HG03565 (cell line): ENCODE measurements at regions not wholly inside any gene's neighbourhood (a gene's known extent, or its start where the extent isn't known, plus 50 kb on each side); places are given as distances from the start of the nearest gene placed in this dataset.
A peak's percentile ranks its signal among the peaks of the same experiment; 100 is the strongest.
"Not testable (repeated sequence)": the region's sequence is repeated elsewhere in the genome, so short reads cannot be mapped to it uniquely, and the experiment has no call there.

Experiments used
- ATAC-seq: cut with Tn5 transposase; IDR thresholded peaks from one replicate; pipeline ENCODE4 v1.9.1; 2021; ENCODE audit warnings: mild to moderate bottlenecking, moderate library complexity; ENCODE audit not compliant: unreplicated experiment

DNA sequence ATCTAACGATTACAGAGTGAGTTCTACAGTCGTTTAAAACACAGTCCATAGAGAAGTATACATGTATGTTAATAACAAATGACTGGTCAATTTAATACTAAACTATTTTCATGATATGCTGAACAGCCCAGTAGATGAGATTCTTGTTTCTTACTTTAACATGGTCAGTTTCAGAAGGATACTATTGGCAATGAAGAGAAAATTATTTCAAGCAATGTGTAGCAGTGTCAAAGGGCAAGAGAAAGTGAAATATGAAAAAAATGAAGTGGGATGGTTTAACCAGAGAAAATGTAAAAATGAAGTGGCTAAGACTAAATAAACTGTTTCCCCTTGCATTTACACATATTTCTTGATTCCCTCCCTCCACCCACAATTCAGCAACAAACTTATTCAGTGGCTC lies 192.1 kb upstream of the TTC14 start:
- ATAC-seq = no peak

- no peak for ATAC-seq
Measured at GRCh38 chr3:180414157-180414556, 187.8 kb upstream of the TTC14 start.

- no peak for ATAC-seq
Measured at GRCh38 chr3:180416111-180416594, 185.8 kb upstream of the TTC14 start.

GRCh38 chr3:180417241-180417640 lies 184.7 kb upstream of the TTC14 start:
- ATAC-seq = no peak

DNA sequence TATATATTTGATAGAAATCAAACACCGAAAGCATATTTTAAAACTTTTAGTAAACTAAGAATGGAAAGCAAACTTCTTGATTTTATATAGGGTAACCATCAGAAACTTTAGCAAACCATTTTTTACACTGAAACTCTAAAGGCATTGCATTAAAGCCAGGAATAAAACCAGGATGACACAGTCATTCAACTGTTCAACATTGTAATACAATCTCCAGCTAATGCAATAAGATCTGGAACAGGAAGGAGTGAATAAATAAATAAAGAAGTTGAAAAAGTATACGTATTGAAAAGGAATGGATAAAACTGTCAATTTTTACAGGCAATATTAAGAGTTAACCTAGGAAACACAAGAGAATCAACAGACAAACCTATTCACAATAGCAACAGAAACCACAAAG lies 181.9 kb upstream of the TTC14 start:
- no peak for ATAC-seq

DNA sequence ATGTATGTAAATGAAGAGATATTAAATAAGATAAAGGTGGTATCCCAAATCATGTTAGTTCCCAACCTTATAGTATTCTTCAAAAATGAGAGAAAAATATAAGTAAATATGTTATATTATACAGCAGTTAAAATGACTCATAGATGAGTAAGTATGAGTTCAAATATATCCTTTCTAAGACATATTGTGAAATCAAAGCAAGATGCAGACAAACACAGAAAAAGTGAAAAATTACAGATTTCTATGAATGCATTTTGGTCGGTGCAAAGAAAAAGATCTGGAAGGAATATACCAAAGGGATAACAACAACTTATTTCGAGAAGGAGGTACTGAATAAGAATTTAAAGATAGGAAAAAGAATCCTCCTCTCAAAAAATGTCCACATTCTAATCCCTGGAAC lies 181.2 kb upstream of the TTC14 start:
- no peak for ATAC-seq

- no peak for ATAC-seq
Measured at GRCh38 chr3:180421221-180421620, 180.7 kb upstream of the TTC14 start.

DNA sequence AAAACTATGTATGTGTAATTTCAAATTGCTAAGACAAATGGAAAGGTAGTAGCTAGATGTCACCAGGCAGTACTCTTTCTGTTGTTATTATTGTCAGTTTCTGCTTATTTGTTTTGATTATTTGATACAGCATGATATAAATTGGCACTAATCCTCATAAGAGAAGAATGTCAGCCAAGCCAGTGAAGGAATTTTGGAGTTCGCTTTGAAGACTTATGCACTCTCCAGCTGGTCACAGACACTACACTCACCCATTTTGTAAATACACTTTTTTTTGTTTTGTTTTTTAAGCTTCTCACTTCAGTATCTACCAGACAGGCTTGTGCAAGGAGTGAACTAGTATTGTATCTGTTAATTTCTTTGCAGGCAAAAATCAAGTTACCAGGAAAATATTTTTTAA lies 180.2 kb upstream of the TTC14 start:
- no peak for ATAC-seq

DNA sequence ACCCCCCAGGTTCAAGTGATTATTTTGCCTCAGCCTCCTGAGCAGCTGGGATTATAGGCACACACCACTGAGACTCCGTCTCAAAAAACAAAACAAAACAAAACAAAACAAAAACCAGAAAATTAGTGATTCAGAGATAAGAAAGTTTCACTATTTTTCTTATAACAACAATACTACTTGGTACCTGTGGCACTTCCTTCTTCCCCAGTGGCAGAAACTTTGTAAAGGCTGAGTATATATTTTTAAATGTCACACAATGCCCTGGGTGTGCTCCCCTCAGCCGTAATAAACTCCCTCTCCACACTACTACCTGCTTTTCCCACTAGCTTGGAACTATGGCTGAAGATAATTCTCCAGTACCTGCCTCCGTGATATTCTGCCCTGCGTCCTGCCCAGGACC lies 177.7 kb upstream of the TTC14 start:
- not testable (repeated sequence) for ATAC-seq

- ATAC-seq = no peak
Measured at GRCh38 chr3:180430896-180431295, 171.1 kb upstream of the TTC14 start.

DNA sequence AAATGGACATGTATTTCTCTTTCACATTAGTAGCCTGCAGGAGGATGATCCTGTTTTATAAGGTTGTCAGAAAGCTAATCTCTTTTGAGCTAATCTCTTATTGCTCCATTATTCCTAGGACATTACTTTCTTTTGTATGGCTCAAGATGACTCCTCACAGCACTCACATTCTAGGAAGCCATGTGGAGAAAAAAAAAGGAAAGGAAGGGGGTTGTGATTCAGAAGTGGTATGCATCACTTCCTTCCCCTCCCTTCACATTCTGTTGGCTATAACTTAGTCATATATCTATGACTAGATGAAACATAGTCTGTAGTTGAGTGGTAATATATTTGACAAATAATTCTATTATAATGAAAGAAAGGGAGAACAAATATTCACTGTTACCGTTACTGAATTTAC lies 168.8 kb upstream of the TTC14 start:
- no peak for ATAC-seq

DNA sequence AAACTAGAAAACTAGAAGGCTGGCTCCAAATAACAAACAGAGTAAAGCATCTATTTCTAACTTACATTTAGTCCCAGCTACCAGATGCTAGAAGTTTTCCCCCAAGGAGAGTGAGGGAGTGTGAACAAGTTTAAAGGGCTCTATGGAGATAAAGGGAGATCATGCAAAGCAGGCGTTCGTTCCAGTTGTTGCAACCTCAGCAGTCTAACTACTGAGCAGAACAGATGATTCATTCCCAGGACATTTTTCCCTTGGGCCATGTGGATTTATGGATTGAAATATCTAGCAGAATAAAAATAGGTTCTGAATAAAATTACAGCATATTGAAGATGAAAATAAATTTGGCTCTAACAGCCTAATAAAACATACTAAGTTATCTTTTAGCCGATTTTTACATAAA lies 154.8 kb upstream of the TTC14 start:
- no peak for ATAC-seq

DNA sequence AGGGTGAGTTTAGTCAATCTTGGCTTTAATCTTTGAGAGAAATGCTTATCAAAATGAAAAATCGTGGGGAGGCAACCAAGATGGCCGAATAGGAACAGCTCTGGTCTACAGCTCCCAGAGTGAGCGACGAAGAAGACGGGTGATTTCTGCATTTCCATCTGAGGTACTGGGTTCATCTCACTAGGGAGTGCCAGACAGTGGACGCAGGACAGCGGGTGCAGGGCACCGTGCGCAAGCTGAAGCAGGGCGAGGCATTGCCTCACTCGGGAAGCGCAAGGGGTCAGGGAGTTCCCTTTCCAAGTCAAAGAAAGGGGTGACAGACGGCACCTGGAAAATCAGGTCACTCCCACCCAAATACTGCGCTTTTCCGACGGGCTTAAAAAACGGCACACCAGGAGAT lies 153.6 kb upstream of the TTC14 start:
- ATAC-seq = not testable (repeated sequence)

DNA sequence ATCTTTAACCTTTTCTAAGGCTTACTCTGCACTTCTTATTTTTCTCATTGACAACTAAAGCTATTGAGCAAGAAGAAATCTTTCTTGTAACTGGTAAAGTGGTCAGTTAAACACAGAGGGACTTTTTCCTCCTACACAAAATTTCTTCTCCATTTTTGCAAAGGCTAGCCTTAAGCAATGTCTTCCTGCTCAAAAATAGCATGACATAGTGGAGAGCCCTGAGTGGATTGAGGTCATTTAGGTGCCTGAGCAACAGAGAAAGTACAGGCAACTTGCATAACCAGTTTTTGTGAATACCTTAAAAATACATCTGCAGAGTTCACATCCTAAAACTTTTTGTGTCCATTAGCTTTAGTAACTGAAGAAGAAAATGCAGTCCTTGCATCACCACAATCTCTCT lies 144.7 kb upstream of the TTC14 start:
- peak; percentile 51 for ATAC-seq

- ATAC-seq = no peak
Measured at GRCh38 chr3:180466401-180467011, 135.5 kb upstream of the TTC14 start.

DNA sequence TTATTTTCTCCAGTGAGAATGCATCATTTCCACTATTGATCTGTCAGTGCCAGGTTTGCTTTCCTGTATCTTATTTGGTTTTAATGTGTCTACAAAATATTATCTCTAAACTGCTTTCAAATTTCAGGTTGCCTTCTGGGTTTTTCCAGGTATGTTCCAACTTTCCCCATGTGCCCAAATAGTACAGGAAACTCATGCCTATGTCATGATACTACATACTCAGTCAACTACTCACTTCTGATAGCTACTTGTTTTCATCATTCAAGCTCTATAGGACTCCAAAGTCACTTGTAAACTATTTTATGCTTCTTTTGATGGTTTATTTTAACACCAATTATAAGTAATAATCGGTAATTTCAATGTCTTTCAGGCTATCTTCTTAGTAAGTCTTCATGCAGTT lies 134.8 kb upstream of the TTC14 start:
- ATAC-seq = no peak

DNA sequence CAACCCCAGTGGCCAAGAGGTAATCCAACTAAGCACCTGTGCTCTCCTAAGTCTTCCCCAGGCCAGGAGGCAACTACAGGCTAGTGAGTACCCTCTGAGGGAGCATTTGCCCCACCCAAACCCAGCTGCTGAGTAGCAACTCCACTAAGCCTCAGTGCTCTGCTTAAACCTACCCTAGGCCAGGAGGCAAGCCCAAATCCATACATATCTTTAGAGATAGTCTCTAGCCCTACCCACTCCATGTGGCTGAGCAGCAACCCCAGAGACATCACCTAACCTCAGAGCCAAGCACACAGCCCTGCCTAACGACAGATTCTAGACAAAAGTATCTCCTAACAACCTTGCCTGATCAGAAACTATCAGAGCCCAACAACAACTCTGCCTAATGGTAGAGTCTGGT lies 132.8 kb upstream of the TTC14 start:
- ATAC-seq = no peak

DNA sequence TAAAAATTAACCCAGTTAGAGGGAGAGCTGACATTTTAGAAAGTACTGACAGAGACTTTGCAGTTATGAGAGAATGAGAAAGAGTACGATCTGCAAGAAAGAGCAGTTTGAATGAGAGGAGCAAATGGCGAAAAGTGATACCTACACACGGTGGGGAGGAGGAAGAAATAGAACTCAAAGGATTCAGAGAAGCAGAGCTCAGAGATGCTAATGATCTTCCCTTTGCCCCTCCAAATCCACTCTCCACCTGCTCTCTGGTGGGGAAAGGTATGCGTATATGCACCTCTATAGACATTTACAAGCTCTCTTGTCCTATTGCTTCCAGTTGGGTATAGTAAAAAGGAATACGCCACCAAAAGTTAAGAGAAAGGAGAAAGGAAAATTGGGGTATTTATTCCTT lies 123.3 kb upstream of the TTC14 start:
- ATAC-seq = no peak

DNA sequence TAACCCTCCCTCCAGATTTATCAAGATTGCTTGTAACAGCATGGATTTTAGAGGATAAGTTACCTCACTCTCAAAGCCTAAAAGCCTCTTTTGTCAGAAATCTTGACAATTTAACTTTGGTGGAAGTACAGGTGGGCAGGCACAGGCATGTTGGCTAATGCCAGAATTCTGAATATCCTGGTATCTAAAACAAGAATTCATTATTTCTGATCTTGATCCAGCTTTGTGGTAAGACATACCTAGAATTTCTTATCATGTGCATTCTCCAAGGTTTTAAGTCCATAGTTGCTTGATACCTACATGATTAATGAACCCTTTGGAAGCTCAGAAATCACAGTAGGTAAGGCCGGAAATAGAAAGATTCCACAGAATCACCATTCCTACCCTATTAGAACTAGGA lies 109.9 kb upstream of the TTC14 start:
- no peak for ATAC-seq

- ATAC-seq = no peak
Measured at GRCh38 chr3:180496995-180497394, 105.0 kb upstream of the TTC14 start.

GRCh38 chr3:180516368-180516767 lies 85.6 kb upstream of the TTC14 start:
- ATAC-seq = no peak

DNA sequence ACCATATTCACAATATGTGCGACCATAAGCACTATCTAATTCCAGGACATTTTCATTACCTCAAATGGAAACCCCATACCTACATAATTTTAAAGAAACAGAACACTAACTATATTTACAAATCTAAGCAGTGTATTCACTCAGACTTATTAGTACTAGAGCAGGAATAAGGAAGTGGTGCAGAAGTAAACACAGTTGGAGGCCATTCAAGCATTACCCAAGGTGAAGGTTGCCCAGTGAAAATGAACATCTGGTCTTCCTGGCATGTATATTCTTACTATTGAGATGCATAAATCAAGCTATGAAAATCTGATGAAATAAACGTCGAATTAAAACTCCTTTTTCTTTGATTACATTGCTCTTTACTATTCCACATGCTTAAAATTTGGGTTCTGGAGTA lies 78.9 kb upstream of the TTC14 start:
- no peak for ATAC-seq

DNA sequence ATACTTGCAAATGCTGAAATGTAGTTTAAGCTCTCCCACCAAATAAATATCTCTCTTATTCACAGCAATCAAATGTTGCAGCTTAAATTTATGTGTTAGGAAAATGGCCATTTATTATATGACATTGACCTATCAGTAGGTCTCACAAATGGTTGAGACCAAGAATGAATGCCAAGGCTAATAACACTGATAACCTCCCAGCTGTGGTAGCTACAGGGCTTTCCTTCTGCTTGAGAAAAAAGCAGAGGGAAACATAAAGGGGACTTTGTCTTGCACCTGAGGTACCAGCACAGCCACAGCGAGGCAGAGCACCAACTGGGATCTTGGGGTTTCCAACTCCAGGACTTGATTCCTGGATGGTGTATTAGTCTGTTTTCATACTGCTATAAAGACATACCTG lies 73.1 kb upstream of the TTC14 start:
- ATAC-seq = no peak
